ENCODE measurements at regions not wholly inside any gene's neighbourhood (a gene's known extent, or its start where the extent isn't known, plus 50 kb on each side); places are given as distances from the start of the nearest gene placed in this dataset.

DNA sequence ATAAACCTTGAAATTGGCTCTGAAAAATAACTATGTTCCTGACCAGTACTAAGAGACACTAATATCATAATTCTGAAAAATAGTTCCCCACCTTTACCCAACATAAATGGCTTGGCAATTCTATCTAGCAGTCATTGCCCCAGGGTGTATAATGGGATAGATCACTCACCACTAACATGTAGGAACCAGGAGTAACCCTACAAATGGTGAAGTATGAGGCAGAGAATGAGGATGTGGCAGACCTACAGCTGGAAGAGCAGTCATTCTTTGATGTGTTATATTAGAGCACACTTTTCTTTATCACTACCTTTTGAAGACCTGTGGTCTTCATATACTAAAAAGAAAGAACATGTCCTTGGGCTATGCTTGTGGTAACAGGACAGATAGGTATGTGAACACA lies 136.5 kb upstream of the SYNDIG1 start:
- no peak for ATAC-seq (ENCODE audit: low read depth)
- no peaks in the 10 kb centered on the region for H3K9me3 Mint-ChIP-seq
- ChIA-PET CTCF (no interaction called here), POLR2A (no interaction called here)
- no peak for DNase-seq
- H3K27ac Mint-ChIP-seq = no peak overlapping the region
- H3K4me1 Mint-ChIP-seq = no peaks in the 10 kb centered on the region
- H3K36me3 Mint-ChIP-seq (ENCODE audit: low read depth) = no peaks in the 10 kb centered on the region
- TF ChIP-seq, protein P1, sequence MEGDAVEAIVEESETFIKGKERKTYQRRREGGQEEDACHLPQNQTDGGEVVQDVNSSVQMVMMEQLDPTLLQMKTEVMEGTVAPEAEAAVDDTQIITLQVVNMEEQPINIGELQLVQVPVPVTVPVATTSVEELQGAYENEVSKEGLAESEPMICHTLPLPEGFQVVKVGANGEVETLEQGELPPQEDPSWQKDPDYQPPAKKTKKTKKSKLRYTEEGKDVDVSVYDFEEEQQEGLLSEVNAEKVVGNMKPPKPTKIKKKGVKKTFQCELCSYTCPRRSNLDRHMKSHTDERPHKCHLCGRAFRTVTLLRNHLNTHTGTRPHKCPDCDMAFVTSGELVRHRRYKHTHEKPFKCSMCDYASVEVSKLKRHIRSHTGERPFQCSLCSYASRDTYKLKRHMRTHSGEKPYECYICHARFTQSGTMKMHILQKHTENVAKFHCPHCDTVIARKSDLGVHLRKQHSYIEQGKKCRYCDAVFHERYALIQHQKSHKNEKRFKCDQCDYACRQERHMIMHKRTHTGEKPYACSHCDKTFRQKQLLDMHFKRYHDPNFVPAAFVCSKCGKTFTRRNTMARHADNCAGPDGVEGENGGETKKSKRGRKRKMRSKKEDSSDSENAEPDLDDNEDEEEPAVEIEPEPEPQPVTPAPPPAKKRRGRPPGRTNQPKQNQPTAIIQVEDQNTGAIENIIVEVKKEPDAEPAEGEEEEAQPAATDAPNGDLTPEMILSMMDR (IDR thresholded peaks at IDR 0.05) = no peak
- intact Hi-C loops (cut with micrococcal nuclease) = no loop called here
- H3K27me3 Mint-ChIP-seq = no peaks in the 10 kb centered on the region
- H3K4me3 Mint-ChIP-seq = no peak overlapping the region

DNA sequence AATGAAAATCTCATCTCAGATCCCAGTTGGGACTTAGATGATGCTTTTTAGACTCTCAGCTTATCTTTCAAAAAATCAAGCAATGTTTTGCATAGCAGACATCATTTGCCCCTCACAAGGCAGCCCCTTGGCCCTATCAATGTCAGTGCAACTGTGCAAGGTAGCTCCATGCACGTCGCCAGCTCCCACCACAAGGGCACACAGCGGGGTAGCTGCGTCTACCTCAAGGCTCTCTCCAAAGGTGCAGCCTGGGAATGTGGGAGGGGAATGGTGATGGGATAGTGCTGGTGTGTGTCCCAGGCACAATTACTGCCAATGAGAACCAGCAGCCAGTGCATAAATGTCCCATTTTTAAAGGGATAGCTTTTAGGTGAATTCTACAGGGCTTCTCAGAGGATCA lies 137.5 kb upstream of the SYNDIG1 start:
- H3K27ac Mint-ChIP-seq = no peak overlapping the region
- ATAC-seq (ENCODE audit: low read depth) (no peak), DNase-seq (no peak)
- H3K4me1 Mint-ChIP-seq = no peaks in the 10 kb centered on the region
- POLR2A ChIA-PET = no interaction called here
- intact Hi-C loops (cut with micrococcal nuclease) = no loop called here
- H3K9me3 Mint-ChIP-seq = no peaks in the 10 kb centered on the region
- TF ChIP-seq, protein P1 (IDR thresholded peaks at IDR 0.05) = no peak
- CTCF ChIA-PET = no interaction called here
- H3K36me3 Mint-ChIP-seq (ENCODE audit: low read depth) = no peaks in the 10 kb centered on the region
- H3K27me3 Mint-ChIP-seq = no peaks in the 10 kb centered on the region
- no peak overlapping the region for H3K4me3 Mint-ChIP-seq

DNA sequence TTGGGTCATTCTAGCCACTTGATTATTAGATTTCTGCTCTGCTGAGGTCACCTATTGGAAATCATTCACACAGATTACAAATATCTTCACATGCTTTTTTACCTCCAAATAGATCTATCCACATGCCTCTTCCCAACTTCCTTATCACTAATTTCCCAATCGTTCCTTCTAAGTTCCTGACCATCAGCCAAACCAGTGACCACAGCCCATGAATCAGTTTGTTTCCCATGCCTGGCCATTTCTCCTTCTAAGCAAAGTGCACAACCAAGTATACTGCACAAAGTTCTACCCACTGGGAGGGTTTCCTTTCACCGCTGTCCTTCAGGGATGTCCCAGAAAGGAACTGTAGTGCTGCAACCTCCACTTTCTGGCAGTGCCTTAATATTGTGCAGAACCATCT lies 140.5 kb upstream of the SYNDIG1 start:
- H3K4me1 Mint-ChIP-seq = no peaks in the 10 kb centered on the region
- H3K36me3 Mint-ChIP-seq (ENCODE audit: low read depth) = no peaks in the 10 kb centered on the region
- H3K27me3 Mint-ChIP-seq = peaks cover under 1% of the 10 kb centered on the region
- intact Hi-C loops (cut with micrococcal nuclease) = no loop called here
- ChIA-PET CTCF (no interaction called here), POLR2A (no interaction called here)
- TF ChIP-seq, protein P1 (IDR thresholded peaks at IDR 0.05) = no peak
- DNase-seq (no peak), ATAC-seq (ENCODE audit: low read depth) (no peak)
- H3K9me3 Mint-ChIP-seq = no peaks in the 10 kb centered on the region
- no peak overlapping the region for H3K4me3 Mint-ChIP-seq
- no peak overlapping the region for H3K27ac Mint-ChIP-seq

DNA sequence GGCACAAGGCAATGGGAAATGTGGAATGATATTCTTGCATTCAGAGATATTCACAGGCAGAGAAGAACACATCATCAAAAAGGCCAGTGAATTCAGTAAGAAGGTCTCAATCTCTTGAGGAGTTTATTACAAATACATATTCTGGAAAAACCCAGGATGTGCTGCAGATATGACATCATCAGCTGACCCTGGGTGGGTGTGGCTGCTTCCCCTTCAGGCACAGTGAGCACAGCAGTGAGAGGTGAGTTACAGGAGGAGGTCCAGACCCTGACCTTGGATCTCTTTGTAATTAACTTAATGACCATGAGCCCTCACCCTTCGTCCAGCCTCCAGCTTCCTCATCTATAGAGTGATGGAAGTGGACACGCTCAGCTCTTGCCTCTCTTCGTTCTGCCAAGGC lies 147.5 kb upstream of the SYNDIG1 start:
- no peaks in the 10 kb centered on the region for H3K36me3 Mint-ChIP-seq (ENCODE audit: low read depth)
- ChIA-PET POLR2A (no interaction called here), CTCF (no interaction called here)
- peaks cover 2% of the 10 kb centered on the region for H3K27me3 Mint-ChIP-seq
- TF ChIP-seq, protein P1 (IDR thresholded peaks at IDR 0.05) = no peak
- H3K9me3 Mint-ChIP-seq = no peaks in the 10 kb centered on the region
- intact Hi-C loops (cut with micrococcal nuclease) = no loop called here
- no peak overlapping the region for H3K4me3 Mint-ChIP-seq
- no peak for ATAC-seq (ENCODE audit: low read depth)
- no peak for DNase-seq
- peaks cover 7% of the 10 kb centered on the region for H3K4me1 Mint-ChIP-seq
- no peak overlapping the region for H3K27ac Mint-ChIP-seq

DNA sequence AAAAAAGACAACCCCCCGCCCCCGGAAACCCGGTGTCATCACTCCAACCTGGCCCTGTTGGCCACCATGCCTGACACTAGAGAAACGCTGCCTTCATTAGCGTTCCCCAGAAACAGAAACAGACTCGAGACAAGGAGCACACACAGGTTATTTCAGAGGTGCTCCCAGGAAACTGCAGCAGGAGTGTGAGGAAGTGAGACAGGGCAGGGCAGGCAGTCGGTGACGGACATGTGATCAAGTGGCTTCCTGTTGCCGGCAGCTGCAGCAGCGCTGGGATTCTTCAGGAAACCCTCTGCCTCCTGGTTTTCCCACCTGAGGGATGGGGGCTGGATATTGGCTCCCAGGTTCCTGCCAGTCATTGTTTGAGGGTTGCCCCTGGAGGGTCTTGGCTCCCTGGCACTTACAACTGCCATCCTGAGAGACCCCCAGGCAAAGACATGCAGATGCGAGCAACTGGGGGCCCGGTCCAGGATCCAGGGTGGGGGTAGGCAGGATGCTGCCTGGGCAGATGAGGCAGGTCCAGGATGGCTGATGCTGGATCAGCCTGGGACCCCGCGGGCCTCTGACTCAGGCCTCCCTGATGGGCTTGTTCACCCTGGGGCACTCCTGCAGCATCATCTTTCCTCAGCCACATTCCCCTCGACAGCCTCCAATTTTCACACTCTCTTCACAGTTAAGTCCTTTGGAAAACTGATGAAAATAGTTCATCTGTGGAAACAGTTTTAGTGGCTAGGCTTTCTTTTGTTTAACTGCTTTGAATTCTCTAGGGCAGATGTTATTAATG lies 150.7 kb upstream of the SYNDIG1 start:
- CTCF ChIA-PET = no interaction called here
- Mint-ChIP-seq H3K9me3 (no peaks in the 10 kb centered on the region), H3K36me3 (ENCODE audit: low read depth) (no peaks in the 10 kb centered on the region), H3K27ac (no peak overlapping the region), H3K4me3 (no peak overlapping the region), H3K4me1 (peaks cover 7% of the 10 kb centered on the region), H3K27me3 (no peaks in the 10 kb centered on the region)
- DNase-seq (no peak), ATAC-seq (ENCODE audit: low read depth) (no peak)
- TF ChIP-seq, protein P1 (IDR thresholded peaks at IDR 0.05) = no peak
- intact Hi-C loops (cut with micrococcal nuclease) = no loop called here
- POLR2A ChIA-PET = no interaction called here
